Testis (tissue), 2 donors: ENCODE measurements at regions not wholly inside any gene's neighbourhood (a gene's known extent, or its start where the extent isn't known, plus 50 kb on each side); places are given as distances from the start of the nearest gene placed in this dataset.

Source experiments
- DNase-seq: peaks from one replicate; pipeline ENCODE4 v3.0.0-alpha.2; 2019
- H3K27ac ChIP-seq, 2 donors: fragments of 200-600 bp; sonication (generic); one replicate each; pipeline ENCODE4 v1.5.1; 2019
- H3K27me3 ChIP-seq: fragments of 200-600 bp; sonication (generic); one replicate; pipeline ENCODE4 v1.5.1; 2019
- H3K36me3 ChIP-seq: fragments of 200-600 bp; sonication (generic); one replicate; pipeline ENCODE4 v1.5.1; 2017; ENCODE audit warnings: low read depth; ENCODE audit errors: missing control alignments
- H3K4me1 ChIP-seq: fragments of 200-600 bp; sonication (generic); one replicate; pipeline ENCODE4 v1.5.1; 2019
- H3K4me3 ChIP-seq, 2 donors: fragments of 200-600 bp; sonication (generic); one replicate each; pipeline ENCODE4 v1.5.1; 2017 to 2019
- H3K9me3 ChIP-seq: fragments of 200-600 bp; sonication (generic); one replicate; pipeline ENCODE4 v1.5.1; 2017
- POLR2A ChIP-seq: fragments of 450-650 bp; IDR thresholded peaks from one replicate; pipeline ENCODE4 v1.6.1; 2017; ENCODE audit warnings: antibody characterized with exemption, mild to moderate bottlenecking, moderate library complexity
- WGBS, 2 donors: methylation state at CpG; one replicate each; pipeline ENCODE4 v1.1.5; 2018; 5-methylcytosine and 5-hydroxymethylcytosine counted together
- intact Hi-C: fragments of 100-400 bp; cut with DNase I; formaldehyde crosslinking; loops from one replicate; pipeline ENCODE4 v1.15.1; 2023; ENCODE audit warnings: low total_unique reads
- TF ChIP-seq, protein P1 (sequence below), 3 experiments: fragments of 450-650 bp in 2 of 3; fragments of 200-600 bp in 1 of 3; sonication (generic) in 1 of 3; IDR thresholded peaks; one replicate each; pipeline ENCODE4 v1.5.1; 2016 to 2019; ENCODE audit warnings: antibody characterized with exemption in 3 of 3, mild to moderate bottlenecking in 2 of 3, moderate library complexity in 1 of 3

- WGBS, 2 donors = 57 to 77% methylated on average over 5 of the region's 5 CpGs
- Histone ChIP-seq H3K36me3 (no peaks in the 10 kb centered on the region), H3K4me1 (no peaks in the 10 kb centered on the region), H3K9me3 (no peaks in the 10 kb centered on the region), H3K27me3 (no peaks in the 10 kb centered on the region), H3K4me3 (no peak overlapping the region), H3K27ac (no peak overlapping the region)
- no peak for DNase-seq
- intact Hi-C loops = no loop called here
- TF ChIP-seq, protein P1, sequence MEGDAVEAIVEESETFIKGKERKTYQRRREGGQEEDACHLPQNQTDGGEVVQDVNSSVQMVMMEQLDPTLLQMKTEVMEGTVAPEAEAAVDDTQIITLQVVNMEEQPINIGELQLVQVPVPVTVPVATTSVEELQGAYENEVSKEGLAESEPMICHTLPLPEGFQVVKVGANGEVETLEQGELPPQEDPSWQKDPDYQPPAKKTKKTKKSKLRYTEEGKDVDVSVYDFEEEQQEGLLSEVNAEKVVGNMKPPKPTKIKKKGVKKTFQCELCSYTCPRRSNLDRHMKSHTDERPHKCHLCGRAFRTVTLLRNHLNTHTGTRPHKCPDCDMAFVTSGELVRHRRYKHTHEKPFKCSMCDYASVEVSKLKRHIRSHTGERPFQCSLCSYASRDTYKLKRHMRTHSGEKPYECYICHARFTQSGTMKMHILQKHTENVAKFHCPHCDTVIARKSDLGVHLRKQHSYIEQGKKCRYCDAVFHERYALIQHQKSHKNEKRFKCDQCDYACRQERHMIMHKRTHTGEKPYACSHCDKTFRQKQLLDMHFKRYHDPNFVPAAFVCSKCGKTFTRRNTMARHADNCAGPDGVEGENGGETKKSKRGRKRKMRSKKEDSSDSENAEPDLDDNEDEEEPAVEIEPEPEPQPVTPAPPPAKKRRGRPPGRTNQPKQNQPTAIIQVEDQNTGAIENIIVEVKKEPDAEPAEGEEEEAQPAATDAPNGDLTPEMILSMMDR (IDR thresholded peaks at IDR 0.05) = no peak
- TF ChIP-seq POLR2A = no peak
Observed at GRCh38 chr2:8300216-8300615, 381.6 kb upstream of the ID2 start.

GRCh38 chr2:8300905-8301304 is 381.0 kb upstream of the ID2 start:
- intact Hi-C loops = no loop called here
- H3K9me3 ChIP-seq = no peaks in the 10 kb centered on the region
- no peaks in the 10 kb centered on the region for H3K36me3 ChIP-seq
- 91 to 96% methylated on average over 2 to 3 of the region's 3 CpGs for WGBS, 2 donors
- no peak overlapping the region for H3K27ac ChIP-seq
- TF ChIP-seq POLR2A = no peak
- TF ChIP-seq, protein P1 (IDR thresholded peaks at IDR 0.05) = no peak
- H3K4me1 ChIP-seq = no peaks in the 10 kb centered on the region
- no peak for DNase-seq
- H3K4me3 ChIP-seq = no peak overlapping the region
- no peaks in the 10 kb centered on the region for H3K27me3 ChIP-seq

DNA sequence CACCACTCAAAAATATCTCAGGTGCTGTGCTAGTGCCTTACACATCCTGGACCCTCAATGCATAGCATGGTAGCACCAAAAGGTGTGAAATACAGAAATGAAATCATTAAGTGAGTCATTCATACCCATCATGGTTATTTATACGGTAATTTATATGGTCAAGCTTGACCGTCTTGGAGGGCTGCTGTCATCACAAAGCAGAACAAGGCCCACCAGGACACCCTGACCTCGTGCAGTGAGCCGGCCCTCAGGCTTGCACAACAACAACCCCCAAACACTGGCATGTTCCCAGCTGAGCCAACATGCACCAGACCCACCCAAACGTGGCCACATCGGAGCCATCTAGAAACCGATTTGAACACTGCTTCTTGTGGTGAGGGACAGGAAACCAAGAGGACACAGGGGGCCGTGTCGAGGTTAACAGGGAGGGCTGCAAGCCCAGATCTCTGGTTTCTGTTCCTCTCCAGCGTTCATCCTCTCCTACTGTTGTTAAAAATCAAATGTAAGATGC is 378.5 kb upstream of the ID2 start:
- intact Hi-C loops = no loop called here
- H3K4me1 ChIP-seq = no peaks in the 10 kb centered on the region
- DNase-seq = peak; percentile 54
- H3K27me3 ChIP-seq = no peaks in the 10 kb centered on the region
- WGBS, 2 donors = 69 to 89% methylated on average over 10 of the region's 10 CpGs
- no peak overlapping the region for H3K27ac ChIP-seq
- no peaks in the 10 kb centered on the region for H3K36me3 ChIP-seq
- H3K9me3 ChIP-seq = no peaks in the 10 kb centered on the region
- H3K4me3 ChIP-seq = no peak overlapping the region
- TF ChIP-seq POLR2A = no peak
- TF ChIP-seq, protein P1 (IDR thresholded peaks at IDR 0.05) = no peak

GRCh38 chr2:8304821-8305766 is 376.8 kb upstream of the ID2 start:
- no peaks in the 10 kb centered on the region for H3K36me3 ChIP-seq
- 93 to 94% methylated on average over 18 of the region's 18 CpGs for WGBS, 2 donors
- no peaks in the 10 kb centered on the region for H3K27me3 ChIP-seq
- no peak overlapping the region for H3K4me3 ChIP-seq
- H3K9me3 ChIP-seq = no peaks in the 10 kb centered on the region
- intact Hi-C loops = no loop called here
- TF ChIP-seq, protein P1 (IDR thresholded peaks at IDR 0.05) = no peak
- no peak for TF ChIP-seq POLR2A
- no peaks in the 10 kb centered on the region for H3K4me1 ChIP-seq
- DNase-seq = no peak
- H3K27ac ChIP-seq = no peak overlapping the region
